Activated CD8-positive, alpha-beta T cell treated with anti-CD3 and anti-CD28 coated beads for 36 hours (primary cell): ENCODE measurements at regions not wholly inside any gene's neighbourhood (a gene's known extent, or its start where the extent isn't known, plus 50 kb on each side); places are given as distances from the start of the nearest gene placed in this dataset.

Source experiments
- ATAC-seq: fragments of 200-7000 bp; cut with Tn5 transposase; one replicate; pipeline ENCODE4 v1.10.0; 2021; ENCODE audit warnings: mild to moderate bottlenecking, moderate library complexity
- CTCF ChIA-PET: fragments of 350-600 bp; sonication (Branson Sonifier 250); formaldehyde crosslinking; loops from one replicate; lab custom pipeline; 2021; ENCODE audit warnings: antibody characterized with exemption; lab: Charles Lee
- POLR2A ChIA-PET: fragments of 350-600 bp; sonication (Branson Sonifier 250); formaldehyde crosslinking; loops from one replicate; lab custom pipeline; 2021; ENCODE audit warnings: antibody characterized with exemption; lab: Charles Lee
- DNase-seq: peaks from one replicate; pipeline ENCODE4 v3.0.0-alpha.2; 2020
- H3K27ac Mint-ChIP-seq: one replicate; pipeline ENCODE4 v1.8.0; 2021; ENCODE audit warnings: mild to moderate bottlenecking, mixed read lengths
- H3K27me3 Mint-ChIP-seq: one replicate; pipeline ENCODE4 v1.8.0; 2021; ENCODE audit warnings: mixed read lengths
- H3K36me3 Mint-ChIP-seq: one replicate; pipeline ENCODE4 v1.8.0; 2021; ENCODE audit warnings: low read depth, mixed read lengths
- H3K4me1 Mint-ChIP-seq: one replicate; pipeline ENCODE4 v1.8.0; 2021; ENCODE audit warnings: low read depth, mixed read lengths
- H3K4me3 Mint-ChIP-seq: one replicate; pipeline ENCODE4 v1.8.0; 2021; ENCODE audit warnings: mild to moderate bottlenecking, moderate library complexity, mixed read lengths
- H3K9me3 Mint-ChIP-seq: one replicate; pipeline ENCODE4 v1.8.0; 2021; ENCODE audit warnings: mixed read lengths
- CTCF ChIP-seq: fragments of 200-600 bp; IDR thresholded peaks from one replicate; pipeline ENCODE4 v1.8.0; 2022; ENCODE audit warnings: antibody characterized with exemption, mild to moderate bottlenecking
- intact Hi-C: fragments of 100-400 bp; cut with micrococcal nuclease; formaldehyde crosslinking; loops from one replicate; pipeline ENCODE4 v1.10.0; 2022

DNA sequence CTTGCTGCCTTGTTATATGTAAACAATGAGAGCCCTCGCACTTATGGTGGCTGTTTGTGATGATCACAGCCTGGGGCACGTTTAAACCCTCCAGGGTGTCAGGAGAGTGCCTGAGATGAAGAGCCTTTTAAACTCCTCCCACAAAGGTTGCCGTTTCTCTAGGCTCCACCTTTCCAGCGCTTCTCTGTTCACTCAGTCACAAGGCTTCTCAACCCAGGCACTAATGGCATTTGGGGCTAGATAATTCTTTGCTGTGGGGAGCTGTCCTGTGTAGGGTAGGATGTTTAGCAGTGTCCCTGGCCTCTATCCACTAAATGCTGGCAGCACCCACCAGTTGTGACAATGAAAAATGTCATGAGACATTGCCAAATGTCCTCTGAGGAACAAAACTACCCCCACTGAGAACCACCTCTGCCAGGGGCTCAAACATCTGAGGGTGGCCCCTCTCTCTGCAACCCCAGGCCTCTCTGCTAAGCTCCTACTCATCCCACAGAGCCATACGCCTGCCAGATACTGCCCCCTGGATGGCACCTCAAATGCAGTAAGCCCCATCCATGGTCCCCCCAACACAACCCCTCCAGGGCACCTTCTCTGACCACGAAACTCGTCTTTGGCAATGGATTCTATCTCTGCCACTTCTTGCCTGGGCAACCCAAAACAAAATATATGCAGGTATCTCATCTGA, 144.3 kb upstream of the ZMIZ1 start:
- no peaks in the 10 kb centered on the region for H3K9me3 Mint-ChIP-seq
- intact Hi-C loops: no loop called here
- no peak overlapping the region for H3K27ac Mint-ChIP-seq
- ChIA-PET POLR2A (no interaction called here), CTCF (no interaction called here)
- no peaks in the 10 kb centered on the region for H3K4me1 Mint-ChIP-seq
- H3K36me3 Mint-ChIP-seq: no peaks in the 10 kb centered on the region
- no peak for TF ChIP-seq CTCF
- no peaks in the 10 kb centered on the region for H3K27me3 Mint-ChIP-seq
- ATAC-seq (no peak), DNase-seq (no peak)
- no peak overlapping the region for H3K4me3 Mint-ChIP-seq

DNA sequence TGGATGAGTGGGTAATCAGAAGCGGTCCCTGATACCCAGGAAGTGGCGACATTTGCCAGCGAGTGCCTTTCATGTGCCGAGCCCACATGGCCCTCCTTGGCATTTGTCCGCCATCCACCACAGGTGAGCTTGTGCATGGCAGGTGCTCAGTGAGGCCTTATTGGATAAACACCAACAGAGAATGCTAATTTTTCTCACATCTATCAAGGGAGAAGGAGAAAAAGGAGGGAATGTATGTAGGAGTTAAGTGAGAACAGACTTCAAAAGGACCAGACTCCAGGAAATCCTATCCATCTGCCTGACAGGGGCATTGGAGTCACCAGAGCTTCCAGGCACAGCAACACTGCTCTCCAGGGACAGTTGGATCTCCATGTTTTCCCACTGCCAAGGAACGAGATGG, 143.5 kb upstream of the ZMIZ1 start:
- H3K4me1 Mint-ChIP-seq: no peaks in the 10 kb centered on the region
- no peak overlapping the region for H3K4me3 Mint-ChIP-seq
- H3K9me3 Mint-ChIP-seq: no peaks in the 10 kb centered on the region
- ChIA-PET POLR2A (no interaction called here), CTCF (interaction anchor here (0.8 kb wide), 1 partner anchor 260 kb away, joined by 3 read pairs; no protein-coding TSS in a partner anchor)
- TF ChIP-seq CTCF: no peak
- ATAC-seq (no peak), DNase-seq (no peak)
- no peaks in the 10 kb centered on the region for H3K27me3 Mint-ChIP-seq
- intact Hi-C loops: no loop called here
- H3K27ac Mint-ChIP-seq: no peak overlapping the region
- H3K36me3 Mint-ChIP-seq: no peaks in the 10 kb centered on the region

DNA sequence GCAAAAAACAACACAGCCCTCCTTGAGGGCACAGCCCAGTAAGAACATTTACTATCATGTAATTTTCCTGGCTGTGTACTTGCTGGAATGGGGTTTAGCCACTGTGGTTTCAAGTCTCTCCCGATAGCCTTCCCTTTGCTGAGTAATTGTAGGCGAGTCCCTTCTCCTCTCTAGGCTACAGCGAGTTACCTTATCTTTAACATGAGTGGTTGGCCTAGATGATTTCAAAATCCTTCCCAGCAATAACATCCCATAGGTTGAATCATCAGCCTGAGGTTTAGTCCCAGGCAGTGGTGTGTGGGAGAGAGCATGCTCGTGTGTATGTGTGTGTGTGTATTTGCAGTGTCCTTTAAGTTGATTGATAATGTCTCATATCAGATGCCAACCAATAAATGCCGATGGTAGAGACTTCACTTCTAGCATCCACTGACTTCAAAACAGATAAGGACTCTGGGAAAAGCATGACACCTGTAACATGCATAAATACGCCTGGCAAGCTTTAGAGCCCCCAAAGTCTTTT, 142.9 kb upstream of the ZMIZ1 start:
- H3K9me3 Mint-ChIP-seq: no peaks in the 10 kb centered on the region
- H3K4me3 Mint-ChIP-seq: no peak overlapping the region
- ChIA-PET CTCF (no interaction called here), POLR2A (interaction anchor here (0.6 to 0.7 kb wide), 2 partner anchors 63 to 288 kb away, joined by 3 read pairs; no protein-coding TSS in a partner anchor)
- no peaks in the 10 kb centered on the region for H3K27me3 Mint-ChIP-seq
- no peaks in the 10 kb centered on the region for H3K4me1 Mint-ChIP-seq
- DNase-seq (no peak), ATAC-seq (no peak)
- TF ChIP-seq CTCF: no peak
- intact Hi-C loops: no loop called here
- H3K36me3 Mint-ChIP-seq: no peaks in the 10 kb centered on the region
- no peak overlapping the region for H3K27ac Mint-ChIP-seq

GRCh38 chr10:78927257-78927995, 141.3 kb upstream of the ZMIZ1 start:
- Mint-ChIP-seq H3K36me3 (no peaks in the 10 kb centered on the region), H3K4me3 (no peak overlapping the region), H3K27me3 (no peaks in the 10 kb centered on the region), H3K9me3 (no peaks in the 10 kb centered on the region), H3K27ac (no peak overlapping the region), H3K4me1 (no peaks in the 10 kb centered on the region)
- DNase-seq (no peak), ATAC-seq (no peak)
- no peak for TF ChIP-seq CTCF
- CTCF ChIA-PET: no interaction called here
- POLR2A ChIA-PET: interaction anchor here (0.7 kb wide), 1 partner anchor 144 kb away, joined by 3 read pairs; no protein-coding TSS in a partner anchor
- intact Hi-C loops: no loop called here

- no peak for TF ChIP-seq CTCF
- ChIA-PET CTCF (no interaction called here), POLR2A (interaction anchor here (0.7 kb wide), 1 partner anchor 143 kb away, joined by 3 read pairs; no protein-coding TSS in a partner anchor)
- intact Hi-C loops: no loop called here
- no peaks in the 10 kb centered on the region for H3K9me3 Mint-ChIP-seq
- H3K27me3 Mint-ChIP-seq: no peaks in the 10 kb centered on the region
- no peak overlapping the region for H3K27ac Mint-ChIP-seq
- ATAC-seq: no peak
- no peak overlapping the region for H3K4me3 Mint-ChIP-seq
- H3K36me3 Mint-ChIP-seq: no peaks in the 10 kb centered on the region
- H3K4me1 Mint-ChIP-seq: no peaks in the 10 kb centered on the region
- no peak for DNase-seq
These were observed 140.4 kb upstream of the ZMIZ1 start for GRCh38 chr10:78928330-78928729.
